KMS-11 (cell line): ENCODE measurements at regions not wholly inside any gene's neighbourhood (a gene's known extent, or its start where the extent isn't known, plus 50 kb on each side); places are given as distances from the start of the nearest gene placed in this dataset.

Experiments used
- H2AFZ ChIP-seq: fragments of 200-600 bp; sonication (generic); 2 replicates; pipeline ENCODE4 v1.6.1; 2016; ENCODE audit warnings: antibody characterized with exemption, mixed run types, low read depth
- H3K27ac ChIP-seq: fragments of 200-600 bp; sonication (generic); 2 replicates; pipeline ENCODE4 v1.6.1; 2016; ENCODE audit warnings: mild to moderate bottlenecking, mixed run types
- H3K27me3 ChIP-seq: fragments of 200-600 bp; sonication (generic); 2 replicates; pipeline ENCODE4 v1.6.1; 2017; ENCODE audit warnings: mild to moderate bottlenecking, low read depth, mixed run types, moderate library complexity; ENCODE audit not compliant: insufficient read depth
- H3K36me3 ChIP-seq: fragments of 200-600 bp; sonication (generic); 2 replicates; pipeline ENCODE4 v1.6.1; 2017; ENCODE audit warnings: mild to moderate bottlenecking, mixed run types; ENCODE audit not compliant: insufficient read depth
- H3K4me1 ChIP-seq: fragments of 200-600 bp; sonication (generic); 2 replicates; pipeline ENCODE4 v1.6.1; 2016; ENCODE audit warnings: mild to moderate bottlenecking, low read depth, mixed run types; ENCODE audit not compliant: poor library complexity, severe bottlenecking
- H3K4me2 ChIP-seq: fragments of 200-600 bp; sonication (generic); 2 replicates; pipeline ENCODE4 v1.7.0; 2016; ENCODE audit warnings: mild to moderate bottlenecking, mixed run types
- H3K4me3 ChIP-seq: fragments of 200-600 bp; sonication (generic); IDR thresholded peaks from 2 replicates; pipeline ENCODE4 v1.6.1; 2017; ENCODE audit warnings: low read depth, low read length, mixed read lengths; ENCODE audit not compliant: insufficient read depth
- H3K79me2 ChIP-seq: fragments of 200-600 bp; sonication (generic); 2 replicates; pipeline ENCODE4 v1.6.1; 2016; ENCODE audit warnings: low read depth, mixed run types; ENCODE audit not compliant: insufficient read depth
- H3K9ac ChIP-seq: fragments of 200-600 bp; sonication (generic); 2 replicates; pipeline ENCODE4 v1.6.1; 2016; ENCODE audit warnings: mild to moderate bottlenecking, mixed run types
- H4K20me1 ChIP-seq: fragments of 200-600 bp; sonication (generic); 2 replicates; pipeline ENCODE4 v1.6.1; 2016; ENCODE audit warnings: mild to moderate bottlenecking, mixed run types; ENCODE audit not compliant: insufficient read depth
- CTCF ChIP-seq: fragments of 200-600 bp; sonication (generic); conservative IDR thresholded peaks from 2 replicates; pipeline ENCODE4 v1.6.1; 2017; ENCODE audit warnings: low read depth, mild to moderate bottlenecking, antibody characterized with exemption, low read length, moderate library complexity, mixed read lengths

- H3K27me3 ChIP-seq: no peaks in the 10 kb centered on the region
- H4K20me1 ChIP-seq: no peaks in the 10 kb centered on the region
- no peak overlapping the region for H3K27ac ChIP-seq
- H3K9ac ChIP-seq: no peak overlapping the region
- TF ChIP-seq CTCF: no peak
- H3K4me1 ChIP-seq: no peaks in the 10 kb centered on the region
- H3K4me2 ChIP-seq: no peak overlapping the region
- H3K79me2 ChIP-seq: no peaks in the 10 kb centered on the region
- H2AFZ ChIP-seq: no peak overlapping the region
- H3K36me3 ChIP-seq: no peaks in the 10 kb centered on the region
- H3K4me3 ChIP-seq: no peak overlapping the region
Measured at GRCh38 chr4:115834441-115834840, 721.0 kb upstream of the NDST4 start.

- Histone ChIP-seq H3K4me1 (no peaks in the 10 kb centered on the region), H3K79me2 (no peaks in the 10 kb centered on the region), H3K27me3 (no peaks in the 10 kb centered on the region), H3K9ac (no peak overlapping the region), H3K36me3 (no peaks in the 10 kb centered on the region), H3K4me3 (no peak overlapping the region), H3K27ac (no peak overlapping the region), H3K4me2 (no peak overlapping the region), H2AFZ (no peak overlapping the region), H4K20me1 (no peaks in the 10 kb centered on the region)
- no peak for TF ChIP-seq CTCF
Measured at GRCh38 chr4:115824630-115825029, 711.2 kb upstream of the NDST4 start.

- no peak for TF ChIP-seq CTCF
- Histone ChIP-seq H3K9ac (no peak overlapping the region), H3K27ac (no peak overlapping the region), H3K79me2 (no peaks in the 10 kb centered on the region), H3K36me3 (no peaks in the 10 kb centered on the region), H3K4me3 (no peak overlapping the region), H3K4me2 (no peak overlapping the region), H4K20me1 (no peaks in the 10 kb centered on the region), H3K4me1 (no peaks in the 10 kb centered on the region), H3K27me3 (no peaks in the 10 kb centered on the region), H2AFZ (no peak overlapping the region)
Measured at GRCh38 chr4:115803825-115804224, 690.4 kb upstream of the NDST4 start.

- TF ChIP-seq CTCF: no peak
- H3K9ac ChIP-seq: no peak overlapping the region
- no peaks in the 10 kb centered on the region for H3K27me3 ChIP-seq
Measured at GRCh38 chr4:115790812-115791211, 677.4 kb upstream of the NDST4 start.

More at GRCh38 chr4:115790812-115791211, 677.4 kb upstream of the NDST4 start:
- Histone ChIP-seq H3K79me2 (no peaks in the 10 kb centered on the region), H2AFZ (no peak overlapping the region), H3K27ac (no peak overlapping the region), H3K36me3 (no peaks in the 10 kb centered on the region), H3K4me2 (no peak overlapping the region), H4K20me1 (no peaks in the 10 kb centered on the region), H3K4me3 (no peak overlapping the region), H3K4me1 (no peaks in the 10 kb centered on the region)
